ENCODE measurements at regions not wholly inside any gene's neighbourhood (a gene's known extent, or its start where the extent isn't known, plus 50 kb on each side); places are given as distances from the start of the nearest gene placed in this dataset.

DNA sequence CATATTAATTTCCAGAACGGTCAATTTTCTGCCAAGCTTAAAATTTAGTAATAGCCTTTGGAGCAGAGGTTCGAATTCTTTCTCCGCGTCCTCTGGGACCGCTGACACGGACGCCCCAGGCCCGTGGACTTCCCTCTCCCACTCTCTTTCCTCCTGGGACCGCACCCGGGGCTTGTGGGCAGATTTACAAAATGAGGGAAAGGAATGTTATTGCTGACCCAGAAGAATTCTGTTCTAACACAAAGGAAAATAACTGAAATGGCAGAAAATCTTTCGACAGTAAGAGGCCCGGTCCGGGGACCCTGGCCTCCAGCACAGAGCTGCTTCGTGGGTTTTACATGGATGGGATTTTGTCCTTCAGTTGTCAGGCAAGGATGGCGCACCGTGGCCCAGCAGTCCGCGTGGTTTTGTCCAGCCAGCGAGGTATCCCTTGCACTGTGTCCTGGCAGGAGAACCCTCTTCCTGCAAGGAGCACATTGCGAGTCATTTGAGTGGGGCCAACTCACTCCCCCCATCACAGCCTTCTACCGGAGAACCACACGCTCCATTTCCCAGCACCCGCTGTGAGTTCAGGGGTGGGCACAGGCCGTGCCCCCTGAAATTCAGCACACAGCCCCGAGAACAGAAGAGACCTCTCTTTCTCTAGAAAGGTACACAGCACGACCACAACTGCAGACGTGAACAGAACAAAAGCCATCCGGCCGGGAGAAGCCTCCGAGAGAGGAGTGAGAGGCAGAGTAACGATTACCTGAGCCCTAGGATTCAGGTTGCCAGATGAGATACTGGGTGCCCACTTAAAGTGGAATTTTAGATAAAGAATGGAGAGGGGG is 106.0 kb upstream of the AFDN start:
- TF ChIP-seq, protein P1, sequence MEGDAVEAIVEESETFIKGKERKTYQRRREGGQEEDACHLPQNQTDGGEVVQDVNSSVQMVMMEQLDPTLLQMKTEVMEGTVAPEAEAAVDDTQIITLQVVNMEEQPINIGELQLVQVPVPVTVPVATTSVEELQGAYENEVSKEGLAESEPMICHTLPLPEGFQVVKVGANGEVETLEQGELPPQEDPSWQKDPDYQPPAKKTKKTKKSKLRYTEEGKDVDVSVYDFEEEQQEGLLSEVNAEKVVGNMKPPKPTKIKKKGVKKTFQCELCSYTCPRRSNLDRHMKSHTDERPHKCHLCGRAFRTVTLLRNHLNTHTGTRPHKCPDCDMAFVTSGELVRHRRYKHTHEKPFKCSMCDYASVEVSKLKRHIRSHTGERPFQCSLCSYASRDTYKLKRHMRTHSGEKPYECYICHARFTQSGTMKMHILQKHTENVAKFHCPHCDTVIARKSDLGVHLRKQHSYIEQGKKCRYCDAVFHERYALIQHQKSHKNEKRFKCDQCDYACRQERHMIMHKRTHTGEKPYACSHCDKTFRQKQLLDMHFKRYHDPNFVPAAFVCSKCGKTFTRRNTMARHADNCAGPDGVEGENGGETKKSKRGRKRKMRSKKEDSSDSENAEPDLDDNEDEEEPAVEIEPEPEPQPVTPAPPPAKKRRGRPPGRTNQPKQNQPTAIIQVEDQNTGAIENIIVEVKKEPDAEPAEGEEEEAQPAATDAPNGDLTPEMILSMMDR (conservative IDR thresholded peaks at IDR 0.05), result no peak
- no peak for TF ChIP-seq EZH2 (IDR thresholded peaks at IDR 0.05; ENCODE audit: low read depth)
